ENCODE measurements at regions not wholly inside any gene's neighbourhood (a gene's known extent, or its start where the extent isn't known, plus 50 kb on each side); places are given as distances from the start of the nearest gene placed in this dataset.

DNA sequence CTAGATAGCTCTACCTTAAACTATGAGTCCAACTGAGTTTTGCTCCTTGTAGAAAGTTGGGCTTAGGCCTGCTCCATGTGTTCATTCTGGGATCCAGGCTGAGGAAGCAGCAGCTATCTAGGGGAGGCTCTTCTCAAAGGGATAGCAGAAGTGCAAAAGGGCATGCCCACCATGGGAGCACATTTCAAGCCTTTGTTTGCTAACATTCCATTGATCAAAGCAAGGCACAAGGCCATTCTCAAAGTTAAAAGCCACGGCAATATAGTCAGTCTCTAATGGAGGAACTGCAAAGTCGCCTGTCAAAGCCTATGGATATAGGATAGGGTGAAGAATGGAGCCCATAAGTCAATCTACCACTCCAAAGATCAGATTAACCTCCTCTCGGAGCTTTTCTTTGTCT lies 488.1 kb upstream of the ARX start:
- H4K20me1 ChIP-seq (ENCODE audit: insufficient read depth) = no peaks in the 10 kb centered on the region
- H2AFZ ChIP-seq (ENCODE audit: low read depth, low read length) = no peak overlapping the region
- no peaks in the 10 kb centered on the region for H3K79me2 ChIP-seq (replicated peaks; ENCODE audit: insufficient read depth, low read length)
- no peaks in the 10 kb centered on the region for H3F3A ChIP-seq (ENCODE audit: insufficient read depth, low read length, poor library complexity, severe bottlenecking)
- H3K27me3 ChIP-seq (ENCODE audit: insufficient read depth, low read depth, low read length) = no peaks in the 10 kb centered on the region
- H3K9ac ChIP-seq (ENCODE audit: low read length) = no peak overlapping the region
- no peaks in the 10 kb centered on the region for H3K9me2 ChIP-seq (ENCODE audit: insufficient read depth, low read length)
- no peaks in the 10 kb centered on the region for H3K9me3 ChIP-seq (ENCODE audit: low read length)
- TF ChIP-seq, protein P1, sequence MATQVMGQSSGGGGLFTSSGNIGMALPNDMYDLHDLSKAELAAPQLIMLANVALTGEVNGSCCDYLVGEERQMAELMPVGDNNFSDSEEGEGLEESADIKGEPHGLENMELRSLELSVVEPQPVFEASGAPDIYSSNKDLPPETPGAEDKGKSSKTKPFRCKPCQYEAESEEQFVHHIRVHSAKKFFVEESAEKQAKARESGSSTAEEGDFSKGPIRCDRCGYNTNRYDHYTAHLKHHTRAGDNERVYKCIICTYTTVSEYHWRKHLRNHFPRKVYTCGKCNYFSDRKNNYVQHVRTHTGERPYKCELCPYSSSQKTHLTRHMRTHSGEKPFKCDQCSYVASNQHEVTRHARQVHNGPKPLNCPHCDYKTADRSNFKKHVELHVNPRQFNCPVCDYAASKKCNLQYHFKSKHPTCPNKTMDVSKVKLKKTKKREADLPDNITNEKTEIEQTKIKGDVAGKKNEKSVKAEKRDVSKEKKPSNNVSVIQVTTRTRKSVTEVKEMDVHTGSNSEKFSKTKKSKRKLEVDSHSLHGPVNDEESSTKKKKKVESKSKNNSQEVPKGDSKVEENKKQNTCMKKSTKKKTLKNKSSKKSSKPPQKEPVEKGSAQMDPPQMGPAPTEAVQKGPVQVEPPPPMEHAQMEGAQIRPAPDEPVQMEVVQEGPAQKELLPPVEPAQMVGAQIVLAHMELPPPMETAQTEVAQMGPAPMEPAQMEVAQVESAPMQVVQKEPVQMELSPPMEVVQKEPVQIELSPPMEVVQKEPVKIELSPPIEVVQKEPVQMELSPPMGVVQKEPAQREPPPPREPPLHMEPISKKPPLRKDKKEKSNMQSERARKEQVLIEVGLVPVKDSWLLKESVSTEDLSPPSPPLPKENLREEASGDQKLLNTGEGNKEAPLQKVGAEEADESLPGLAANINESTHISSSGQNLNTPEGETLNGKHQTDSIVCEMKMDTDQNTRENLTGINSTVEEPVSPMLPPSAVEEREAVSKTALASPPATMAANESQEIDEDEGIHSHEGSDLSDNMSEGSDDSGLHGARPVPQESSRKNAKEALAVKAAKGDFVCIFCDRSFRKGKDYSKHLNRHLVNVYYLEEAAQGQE (IDR thresholded peaks at IDR 0.05; ENCODE audit: borderline replicate concordance) = no peak
- TF ChIP-seq, protein P2, sequence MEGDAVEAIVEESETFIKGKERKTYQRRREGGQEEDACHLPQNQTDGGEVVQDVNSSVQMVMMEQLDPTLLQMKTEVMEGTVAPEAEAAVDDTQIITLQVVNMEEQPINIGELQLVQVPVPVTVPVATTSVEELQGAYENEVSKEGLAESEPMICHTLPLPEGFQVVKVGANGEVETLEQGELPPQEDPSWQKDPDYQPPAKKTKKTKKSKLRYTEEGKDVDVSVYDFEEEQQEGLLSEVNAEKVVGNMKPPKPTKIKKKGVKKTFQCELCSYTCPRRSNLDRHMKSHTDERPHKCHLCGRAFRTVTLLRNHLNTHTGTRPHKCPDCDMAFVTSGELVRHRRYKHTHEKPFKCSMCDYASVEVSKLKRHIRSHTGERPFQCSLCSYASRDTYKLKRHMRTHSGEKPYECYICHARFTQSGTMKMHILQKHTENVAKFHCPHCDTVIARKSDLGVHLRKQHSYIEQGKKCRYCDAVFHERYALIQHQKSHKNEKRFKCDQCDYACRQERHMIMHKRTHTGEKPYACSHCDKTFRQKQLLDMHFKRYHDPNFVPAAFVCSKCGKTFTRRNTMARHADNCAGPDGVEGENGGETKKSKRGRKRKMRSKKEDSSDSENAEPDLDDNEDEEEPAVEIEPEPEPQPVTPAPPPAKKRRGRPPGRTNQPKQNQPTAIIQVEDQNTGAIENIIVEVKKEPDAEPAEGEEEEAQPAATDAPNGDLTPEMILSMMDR (IDR thresholded peaks at IDR 0.05; ENCODE audit: poor library complexity, severe bottlenecking) = no peak
- TF ChIP-seq TAF1 (IDR thresholded peaks at IDR 0.05; ENCODE audit: low read depth) = no peak
- no peak for TF ChIP-seq MXI1 (conservative IDR thresholded peaks at IDR 0.05; ENCODE audit: poor library complexity, severe bottlenecking)
- TF ChIP-seq POLR2AphosphoS5 (IDR thresholded peaks at IDR 0.05) = no peak
- TF ChIP-seq EP300 (conservative IDR thresholded peaks at IDR 0.05; ENCODE audit: poor library complexity, severe bottlenecking) = no peak
- no peak for TF ChIP-seq EZH2 (IDR thresholded peaks at IDR 0.05; ENCODE audit: borderline replicate concordance, insufficient read depth, low read length, poor library complexity, severe bottlenecking)
- no peak overlapping the region for H3K4me2 ChIP-seq (ENCODE audit: low read length)
- H3K27ac ChIP-seq (ENCODE audit: low read length) = no peak overlapping the region
- H3K36me3 ChIP-seq (ENCODE audit: insufficient read depth, low read length) = no peaks in the 10 kb centered on the region
- H3K4me3 ChIP-seq (ENCODE audit: low read length) = no peak overlapping the region

- Histone ChIP-seq H3K36me3 (ENCODE audit: insufficient read depth, low read length) (no peaks in the 10 kb centered on the region), H3K27ac (ENCODE audit: low read length) (no peak overlapping the region), H3K4me2 (ENCODE audit: low read length) (no peak overlapping the region), H3K4me3 (ENCODE audit: low read length) (no peak overlapping the region), H3F3A (ENCODE audit: insufficient read depth, low read length, poor library complexity, severe bottlenecking) (no peaks in the 10 kb centered on the region), H3K9ac (ENCODE audit: low read length) (no peak overlapping the region), H3K27me3 (ENCODE audit: insufficient read depth, low read depth, low read length) (no peaks in the 10 kb centered on the region), H4K20me1 (ENCODE audit: insufficient read depth) (no peaks in the 10 kb centered on the region), H3K79me2 (replicated peaks; ENCODE audit: insufficient read depth, low read length) (no peaks in the 10 kb centered on the region), H3K9me3 (ENCODE audit: low read length) (no peaks in the 10 kb centered on the region), H3K9me2 (ENCODE audit: insufficient read depth, low read length) (no peaks in the 10 kb centered on the region), H2AFZ (ENCODE audit: low read depth, low read length) (no peak overlapping the region)
- TF ChIP-seq EZH2 (IDR thresholded peaks at IDR 0.05; ENCODE audit: borderline replicate concordance, insufficient read depth, low read length, poor library complexity, severe bottlenecking) (no peak), SMC3 (conservative IDR thresholded peaks at IDR 0.05; ENCODE audit: poor library complexity) (no peak), EP300 (conservative IDR thresholded peaks at IDR 0.05; ENCODE audit: poor library complexity, severe bottlenecking) (no peak), RAD21 (conservative IDR thresholded peaks at IDR 0.05) (no peak), POLR2AphosphoS5 (IDR thresholded peaks at IDR 0.05) (no peak), TAF1 (IDR thresholded peaks at IDR 0.05; ENCODE audit: low read depth) (no peak), MXI1 (conservative IDR thresholded peaks at IDR 0.05; ENCODE audit: poor library complexity, severe bottlenecking) (no peak)
- TF ChIP-seq, protein P1 (IDR thresholded peaks at IDR 0.05; ENCODE audit: borderline replicate concordance) = no peak
- TF ChIP-seq, protein P2 (IDR thresholded peaks at IDR 0.05; ENCODE audit: poor library complexity, severe bottlenecking) = no peak
These were observed 492.0 kb upstream of the ARX start for GRCh38 chrX:25507801-25508200.

Data from neural cell (in vitro differentiated cells).